GM23248 (cell line): ENCODE measurements at regions not wholly inside any gene's neighbourhood (a gene's known extent, or its start where the extent isn't known, plus 50 kb on each side); places are given as distances from the start of the nearest gene placed in this dataset.

Experiments used
- DNase-seq: peaks from one replicate; pipeline ENCODE4 v3.0.0-alpha.2; 2015
- H2AFZ ChIP-seq: fragments of 200-600 bp; sonication (generic); 2 replicates; pipeline ENCODE4 v1.6.1; 2016; ENCODE audit warnings: antibody characterized with exemption
- H3F3A ChIP-seq: fragments of 200-600 bp; sonication (generic); 2 replicates; pipeline ENCODE4 v1.6.1; 2016; ENCODE audit warnings: mild to moderate bottlenecking, antibody characterized with exemption, mixed run types; ENCODE audit not compliant: insufficient read depth
- H3K27ac ChIP-seq: fragments of 200-600 bp; sonication (generic); 2 replicates; pipeline ENCODE4 v1.5.1; 2016; ENCODE audit warnings: mild to moderate bottlenecking
- H3K27me3 ChIP-seq: fragments of 200-600 bp; sonication (generic); replicated peaks from 2 replicates; pipeline ENCODE4 v1.6.1; 2016; ENCODE audit warnings: mild to moderate bottlenecking; ENCODE audit not compliant: insufficient read depth
- H3K36me3 ChIP-seq: fragments of 200-600 bp; sonication (generic); 2 replicates; pipeline ENCODE4 v1.6.1; 2016; ENCODE audit warnings: low read depth, mild to moderate bottlenecking
- H3K4me1 ChIP-seq: fragments of 200-600 bp; sonication (generic); 2 replicates; pipeline ENCODE4 v1.6.1; 2016; ENCODE audit warnings: mild to moderate bottlenecking; ENCODE audit not compliant: insufficient read depth
- H3K4me2 ChIP-seq: fragments of 200-600 bp; sonication (generic); one replicate; pipeline ENCODE4 v1.6.1; 2016; ENCODE audit warnings: mild to moderate bottlenecking; ENCODE audit not compliant: unreplicated experiment
- H3K4me3 ChIP-seq: fragments of 200-600 bp; sonication (generic); 2 replicates; pipeline ENCODE4 v1.5.1; 2016; ENCODE audit warnings: mild to moderate bottlenecking
- H3K79me2 ChIP-seq: fragments of 200-600 bp; sonication (generic); 2 replicates; pipeline ENCODE4 v1.6.1; 2016; ENCODE audit warnings: mild to moderate bottlenecking; ENCODE audit not compliant: insufficient read depth
- H3K9ac ChIP-seq: fragments of 200-600 bp; sonication (generic); 2 replicates; pipeline ENCODE4 v1.6.1; 2016; ENCODE audit warnings: mild to moderate bottlenecking
- H3K9me2 ChIP-seq: fragments of 200-600 bp; sonication (generic); 2 replicates; pipeline ENCODE4 v1.6.1; 2016; ENCODE audit warnings: mixed run types, mild to moderate bottlenecking, moderate library complexity; ENCODE audit not compliant: insufficient read depth
- H3K9me3 ChIP-seq: fragments of 200-600 bp; sonication (generic); one replicate; pipeline ENCODE4 v1.6.1; 2017; ENCODE audit warnings: low read depth
- H4K20me1 ChIP-seq: fragments of 200-600 bp; sonication (generic); 2 replicates; pipeline ENCODE4 v1.6.0; 2016; ENCODE audit not compliant: insufficient read depth
- EZH2 ChIP-seq: fragments of 200-600 bp; sonication (generic); IDR thresholded peaks from 2 replicates; pipeline ENCODE4 v1.6.1; 2018; ENCODE audit warnings: antibody characterized with exemption, mild to moderate bottlenecking; ENCODE audit not compliant: insufficient read depth, poor library complexity, severe bottlenecking
- EZH2phosphoT487 ChIP-seq: fragments of 200-600 bp; sonication (generic); IDR thresholded peaks from 2 replicates; pipeline ENCODE4 v1.6.1; 2018; ENCODE audit warnings: antibody characterized with exemption, moderate library complexity, mild to moderate bottlenecking, low read depth; ENCODE audit not compliant: insufficient read depth
- WGBS, 2 experiments: methylation state at CpG; one replicate each; pipeline ENCODE4 v1.1.6; 2015 to 2017; ENCODE audit warnings: low lambda C conversion rate in 2 of 2, low coverage in 1 of 2; ENCODE audit errors: missing lambda C conversion rate in 2 of 2; 5-methylcytosine and 5-hydroxymethylcytosine counted together
- in situ Hi-C: fragments of 300-500 bp; cut with MboI; formaldehyde crosslinking; loops from 2 replicates; pipeline ENCODE4 v1.15.0; 2020

DNA sequence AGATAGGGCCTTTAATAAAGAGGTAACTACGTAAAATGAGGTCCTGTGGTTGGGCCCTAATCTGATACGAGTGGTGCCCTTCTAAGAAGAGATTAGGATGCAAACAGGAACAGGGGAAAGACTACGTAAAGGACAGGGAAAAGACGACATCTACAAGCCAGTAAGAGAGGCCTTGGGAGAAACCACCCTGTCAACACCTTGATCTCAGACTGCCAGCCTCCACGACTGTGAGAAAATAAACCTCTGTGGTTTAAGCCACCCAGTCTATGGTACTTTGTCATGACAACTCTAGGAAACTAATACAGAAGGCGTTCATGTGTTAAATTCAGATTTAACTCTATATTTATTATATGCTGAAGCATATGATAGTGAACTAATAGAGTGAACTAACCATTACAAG is 566.3 kb downstream of the UQCRFS1 start:
- no peaks in the 10 kb centered on the region for H3K36me3 ChIP-seq
- no peaks in the 10 kb centered on the region; the same call in 1 of the 2 replicates for H3K27me3 ChIP-seq
- no peaks in the 10 kb centered on the region for H3K9me2 ChIP-seq
- H2AFZ ChIP-seq = no peak overlapping the region
- TF ChIP-seq EZH2 (no peak), EZH2phosphoT487 (no peak)
- no peak overlapping the region for H3K9ac ChIP-seq
- H3K4me3 ChIP-seq = no peak overlapping the region
- WGBS, 2 experiments = 14 to 20% methylated on average over 6 of the region's 6 CpGs
- no peak for DNase-seq
- no peak overlapping the region for H3K27ac ChIP-seq
- H3K79me2 ChIP-seq = no peaks in the 10 kb centered on the region
- no peak overlapping the region for H3K4me2 ChIP-seq
- in situ Hi-C loops = no loop called here
- H3K9me3 ChIP-seq = no peaks in the 10 kb centered on the region
- H3K4me1 ChIP-seq = no peaks in the 10 kb centered on the region
- H3F3A ChIP-seq = no peaks in the 10 kb centered on the region
- no peaks in the 10 kb centered on the region for H4K20me1 ChIP-seq

DNA sequence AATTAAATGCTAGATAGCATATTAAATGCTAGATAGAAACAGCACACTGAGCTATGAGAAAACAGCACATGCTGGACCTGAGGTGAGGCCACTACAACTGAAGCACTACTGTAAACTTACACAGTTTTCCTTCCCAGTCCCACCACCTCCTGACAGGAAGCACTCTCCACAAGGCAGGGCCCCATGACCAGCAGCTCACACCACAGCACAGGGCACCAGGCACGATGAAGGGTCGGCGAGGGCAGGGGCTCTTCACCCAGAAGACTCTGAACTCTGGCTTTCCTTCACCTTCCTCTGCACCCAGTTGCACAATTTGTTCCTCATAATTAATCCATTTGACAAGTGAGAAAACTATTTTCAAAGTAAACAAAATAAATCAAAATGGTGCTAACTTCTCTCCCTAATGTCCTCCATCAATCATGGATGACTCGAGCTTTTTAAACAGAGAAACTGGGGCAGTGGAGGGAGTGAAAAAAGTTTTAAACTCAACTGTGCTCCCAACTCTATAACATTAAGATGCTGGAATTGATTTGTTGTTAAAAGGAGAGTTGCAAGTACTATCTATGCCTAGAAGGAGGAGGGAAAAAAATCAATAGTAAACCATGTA is 568.7 kb downstream of the UQCRFS1 start:
- no peak for DNase-seq
- Histone ChIP-seq H3K4me3 (no peak overlapping the region), H3K9me2 (no peaks in the 10 kb centered on the region), H2AFZ (no peak overlapping the region), H4K20me1 (no peaks in the 10 kb centered on the region), H3K79me2 (no peaks in the 10 kb centered on the region), H3K4me1 (no peaks in the 10 kb centered on the region), H3F3A (no peaks in the 10 kb centered on the region), H3K27me3 (no peaks in the 10 kb centered on the region; the same call in 1 of the 2 replicates), H3K9me3 (no peaks in the 10 kb centered on the region), H3K4me2 (no peak overlapping the region), H3K9ac (no peak overlapping the region), H3K27ac (no peak overlapping the region), H3K36me3 (no peaks in the 10 kb centered on the region)
- in situ Hi-C loops = no loop called here
- WGBS, 2 experiments = 16 to 30% methylated on average over 4 of the region's 4 CpGs
- no peak for TF ChIP-seq EZH2phosphoT487
- no peak for TF ChIP-seq EZH2

DNA sequence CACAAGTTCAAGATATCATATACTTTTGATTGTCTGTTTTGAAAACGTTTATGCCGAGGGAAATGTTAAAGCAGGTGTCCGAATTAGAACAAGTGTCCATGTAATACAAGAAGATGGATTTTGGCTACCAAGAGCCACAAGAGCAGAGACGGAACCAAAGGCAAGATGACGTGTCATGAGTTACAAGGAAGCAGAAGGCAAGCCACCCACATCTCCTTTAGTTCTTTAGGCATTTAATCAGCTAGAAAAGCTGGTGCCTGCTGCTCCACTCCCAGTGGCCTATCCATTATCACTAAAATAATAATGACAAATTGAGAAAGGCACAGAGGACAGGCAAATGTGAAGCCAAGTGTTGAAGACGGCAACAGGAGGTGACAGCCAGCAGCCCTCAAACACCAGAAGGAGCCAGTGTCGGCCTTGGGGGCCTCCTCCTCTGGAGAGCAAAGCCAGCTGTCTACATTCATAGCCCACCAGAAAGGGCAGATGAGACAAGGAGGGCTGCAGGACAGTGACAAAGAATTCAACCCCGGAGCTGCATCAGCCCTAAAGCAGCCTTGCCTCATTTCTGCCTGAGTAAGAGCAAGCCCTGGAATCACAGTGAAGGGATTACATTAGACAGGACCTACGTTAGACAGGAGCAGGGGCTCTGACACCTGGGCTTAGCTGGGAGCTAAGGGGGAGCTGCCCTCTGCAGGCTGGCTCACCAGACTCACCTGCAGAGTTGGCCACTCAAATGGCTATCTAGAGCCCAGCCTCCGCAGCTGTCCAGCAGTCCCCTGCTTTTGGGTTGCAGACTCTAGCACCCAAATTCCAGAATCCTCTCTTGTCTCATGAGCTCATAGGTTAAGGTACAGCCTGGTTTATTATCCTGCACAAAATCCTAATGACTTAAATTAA is 569.9 kb downstream of the UQCRFS1 start:
- Histone ChIP-seq H3K4me2 (no peak overlapping the region), H3K36me3 (no peaks in the 10 kb centered on the region), H3K4me3 (no peak overlapping the region), H3K27me3 (no peaks in the 10 kb centered on the region), H3F3A (no peaks in the 10 kb centered on the region), H3K27ac (no peak overlapping the region), H2AFZ (no peak overlapping the region), H3K79me2 (no peaks in the 10 kb centered on the region), H3K9me3 (no peaks in the 10 kb centered on the region), H3K9me2 (no peaks in the 10 kb centered on the region), H3K4me1 (no peaks in the 10 kb centered on the region), H4K20me1 (no peaks in the 10 kb centered on the region), H3K9ac (no peak overlapping the region)
- in situ Hi-C loops = no loop called here
- no peak for TF ChIP-seq EZH2phosphoT487
- no peak for TF ChIP-seq EZH2
- no peak for DNase-seq
- WGBS, 2 experiments = 19 to 26% methylated on average over 10 of the region's 10 CpGs

DNA sequence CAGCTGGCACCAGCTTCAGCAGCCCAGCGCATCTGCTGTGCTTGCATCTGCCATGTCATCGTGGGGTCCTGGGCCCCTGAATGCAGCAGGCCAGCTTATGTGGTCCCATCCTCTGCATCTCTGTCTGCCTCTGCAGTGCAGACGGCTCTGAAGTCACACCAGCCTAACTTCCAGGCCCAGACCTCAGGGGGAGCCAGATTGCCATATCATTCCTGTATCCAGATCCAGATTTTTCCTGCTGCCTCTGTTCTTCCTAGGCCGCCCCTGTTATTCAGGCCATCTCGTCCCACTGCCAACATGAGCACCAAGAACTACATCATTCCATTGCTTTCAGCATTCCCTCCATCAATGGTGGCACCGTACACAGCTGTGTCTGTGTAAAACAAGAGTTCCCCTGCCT is 571.6 kb downstream of the UQCRFS1 start:
- Histone ChIP-seq H3K4me3 (no peak overlapping the region), H3K79me2 (no peaks in the 10 kb centered on the region), H2AFZ (no peak overlapping the region), H3K9me3 (no peaks in the 10 kb centered on the region), H3K36me3 (no peaks in the 10 kb centered on the region), H3K27me3 (0 out of 2 replicates have a peak, but pooled peaks cover 12% of the 10 kb centered on the region), H3K4me2 (no peak overlapping the region), H3K9ac (no peak overlapping the region), H3F3A (no peaks in the 10 kb centered on the region), H3K9me2 (no peaks in the 10 kb centered on the region), H3K4me1 (no peaks in the 10 kb centered on the region), H3K27ac (no peak overlapping the region), H4K20me1 (no peaks in the 10 kb centered on the region)
- in situ Hi-C loops = no loop called here
- DNase-seq = peak; percentile 2
- no peak for TF ChIP-seq EZH2phosphoT487
- no peak for TF ChIP-seq EZH2
- WGBS, 2 experiments = 14 to 23% methylated on average over 6 of the region's 6 CpGs
